Middle frontal gyrus (tissue), 1 donor: ENCODE measurements at regions not wholly inside any gene's neighbourhood (a gene's known extent, or its start where the extent isn't known, plus 50 kb on each side); places are given as distances from the start of the nearest gene placed in this dataset.

ENCODE experiments used
- DNase-seq: peaks from one replicate; pipeline ENCODE4 v3.0.0-alpha.2; 2015; ENCODE audit warnings: low spot score; ENCODE audit errors: extremely low spot score

DNA sequence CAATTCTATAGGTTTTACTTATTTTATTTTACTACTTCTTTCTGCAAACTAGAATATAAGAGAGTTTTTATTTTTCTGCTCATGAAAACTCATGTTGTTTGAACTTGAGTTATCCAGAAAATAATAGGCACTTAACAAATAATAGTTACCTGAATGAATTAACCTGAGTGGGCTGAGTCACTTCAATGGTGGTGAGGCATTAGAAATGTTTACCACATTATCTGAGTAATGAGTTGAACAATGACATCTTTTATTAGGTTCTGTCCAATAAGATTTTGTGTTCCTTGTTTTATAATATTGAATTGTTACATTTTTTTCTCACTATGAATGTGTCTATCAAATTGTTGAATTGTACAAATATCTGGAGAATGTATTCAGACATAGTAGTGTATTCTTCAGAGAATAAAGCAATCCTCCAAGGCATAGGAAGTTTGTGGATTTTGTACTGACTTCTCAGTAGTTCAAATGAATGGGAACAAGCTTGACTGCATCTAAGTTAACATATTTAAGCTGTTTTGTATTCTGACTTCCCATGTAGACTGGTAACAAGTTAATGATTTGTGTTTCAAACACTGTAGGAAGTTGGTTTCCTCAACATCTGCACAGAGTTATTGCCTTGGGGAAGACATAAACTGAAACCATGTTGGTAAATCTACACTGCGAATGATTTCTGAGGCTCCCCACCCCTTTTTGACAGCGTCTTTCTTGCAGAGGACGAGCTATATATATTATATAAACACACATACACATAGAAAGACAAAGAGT, 1808.9 kb upstream of the TENM3 start:
- no peak for DNase-seq

DNA sequence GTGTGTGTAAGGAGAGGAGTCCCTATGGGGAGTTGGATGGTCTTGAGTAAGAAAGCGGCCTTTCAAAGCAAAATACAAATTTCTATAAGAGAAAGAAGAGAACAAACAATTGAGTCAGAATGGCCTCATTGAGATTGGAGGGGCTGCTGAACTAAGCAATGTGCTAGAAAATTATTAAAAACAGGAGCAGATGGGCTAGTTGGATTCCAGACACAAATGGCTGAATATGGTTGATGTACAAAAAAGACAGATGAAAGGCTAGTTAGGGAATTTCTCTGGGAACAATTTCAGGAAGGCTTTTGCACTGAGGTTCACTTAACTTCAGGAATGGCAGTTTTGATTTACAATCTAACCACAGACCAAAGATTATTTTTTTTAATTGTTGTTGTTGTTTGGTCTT, 1806.8 kb upstream of the TENM3 start:
- no peak for DNase-seq

DNA sequence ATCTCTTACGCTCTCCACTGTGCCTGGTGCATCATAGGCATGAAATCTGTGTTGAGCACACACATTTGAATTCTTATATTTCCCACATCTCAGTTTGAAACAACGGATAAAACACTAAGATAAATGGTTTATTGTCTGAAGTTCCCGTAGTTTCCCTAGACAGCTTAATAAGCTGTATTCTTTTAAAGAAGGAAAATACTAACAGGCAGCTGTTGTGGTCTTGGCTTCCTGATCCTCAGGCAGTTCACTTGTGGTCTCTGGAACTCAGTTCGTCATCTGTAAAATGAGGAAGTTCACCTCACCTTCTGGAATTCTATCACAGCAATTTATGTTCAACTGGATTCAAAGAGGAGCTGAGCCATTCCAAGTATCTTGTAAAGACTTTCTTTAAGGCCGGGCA, 1805.6 kb upstream of the TENM3 start:
- DNase-seq: no peak

DNA sequence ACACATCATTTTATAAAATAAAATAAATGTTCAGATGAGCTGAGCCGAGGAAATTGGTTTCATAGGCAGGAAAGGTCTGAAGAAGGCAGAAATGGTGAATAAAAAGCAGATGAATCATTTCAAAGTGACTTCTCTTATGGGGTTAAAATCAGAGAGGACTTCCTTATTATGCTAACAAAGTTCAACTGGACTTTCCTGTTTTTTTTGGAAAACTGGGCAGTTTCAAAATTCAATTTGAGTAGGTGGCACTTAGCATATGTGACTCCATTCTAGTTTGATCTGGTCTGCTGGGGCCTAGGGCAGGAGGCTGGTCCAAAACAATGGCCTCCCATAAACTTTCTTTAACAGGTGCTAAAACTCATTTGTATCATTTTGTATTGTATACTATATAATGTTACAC, 1794.9 kb upstream of the TENM3 start:
- DNase-seq: no peak

DNA sequence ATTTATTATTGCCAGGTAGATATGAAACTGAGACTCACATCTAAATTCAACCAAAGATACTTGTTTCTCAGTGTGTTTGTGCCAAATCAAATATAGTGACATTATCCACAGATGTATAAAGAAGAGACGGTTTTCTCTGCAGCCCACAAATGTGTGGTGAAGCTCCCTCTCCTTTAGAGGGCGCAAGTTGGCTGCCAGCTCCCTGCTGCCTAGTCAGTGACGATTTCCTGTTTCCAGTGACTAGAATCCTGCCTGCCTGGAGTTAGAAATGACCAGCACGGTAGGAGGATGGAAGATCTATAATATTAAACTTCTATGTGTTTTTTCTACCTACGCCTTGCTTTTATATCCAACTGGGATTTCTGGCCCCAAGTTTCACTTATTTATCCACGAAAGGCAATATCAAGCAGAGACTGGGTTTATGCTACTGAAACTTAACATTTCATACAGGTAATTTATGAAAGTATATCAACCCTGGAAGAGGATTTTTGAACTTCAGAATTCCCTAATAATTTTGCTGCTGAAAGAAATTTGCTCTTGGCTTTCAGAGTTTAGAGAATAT, 1793.7 kb upstream of the TENM3 start:
- no peak for DNase-seq

DNA sequence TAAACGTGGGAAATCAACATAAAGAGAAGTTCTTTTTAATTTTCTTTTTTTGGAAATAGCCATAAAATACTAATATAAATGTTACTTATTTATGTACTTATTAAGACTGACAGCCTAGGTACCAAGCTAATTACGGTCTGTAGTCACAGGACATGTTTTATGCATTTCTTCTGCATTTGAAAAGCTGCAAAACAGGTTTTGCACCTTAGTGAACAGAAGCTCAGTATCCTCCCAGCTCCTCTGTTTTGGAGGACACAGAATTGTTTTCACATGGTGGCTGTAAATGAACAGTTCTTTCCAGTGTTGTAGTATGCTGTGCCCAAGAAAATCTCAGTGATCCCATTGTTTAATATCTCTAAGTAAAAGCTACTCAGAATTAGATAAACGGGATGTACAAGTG, 1788.0 kb upstream of the TENM3 start:
- no peak for DNase-seq

DNA sequence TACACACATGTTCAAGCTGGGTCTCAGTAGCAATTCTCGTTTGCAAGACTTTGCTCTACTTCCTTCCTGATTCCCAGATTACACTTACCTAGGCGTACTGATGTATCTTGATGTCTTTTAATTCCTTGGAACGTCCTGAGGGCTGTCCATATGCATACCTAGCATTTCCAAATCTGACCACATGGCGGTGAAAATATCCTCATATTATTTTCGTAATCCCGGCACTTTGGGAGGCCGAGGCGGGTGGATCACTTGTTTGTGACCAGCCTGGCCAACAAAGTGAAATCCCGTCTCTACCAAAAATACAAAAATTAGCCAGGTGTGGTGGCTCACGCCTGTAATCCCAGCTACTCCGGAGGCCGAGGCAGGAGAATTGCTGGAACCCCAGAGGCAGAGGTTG, 1786.3 kb upstream of the TENM3 start:
- DNase-seq: no peak

DNA sequence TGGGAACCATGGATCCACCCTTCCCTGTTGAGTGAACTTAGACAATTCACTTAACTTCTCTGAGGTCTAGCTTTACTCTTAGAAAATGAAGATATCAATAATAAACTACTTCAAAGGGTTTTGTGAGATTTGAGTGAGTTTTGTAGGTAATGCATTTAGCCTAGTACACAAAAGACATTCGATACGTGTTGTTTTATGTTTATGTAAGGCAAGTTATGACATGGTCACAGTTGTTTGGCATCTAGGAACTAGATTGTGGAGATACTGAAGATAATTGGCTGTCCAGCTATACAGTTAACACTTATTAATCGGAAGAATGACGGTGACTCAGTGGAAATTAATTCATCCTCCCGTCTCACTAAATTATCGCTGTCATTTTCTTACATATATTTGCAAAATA, 1781.1 kb upstream of the TENM3 start:
- DNase-seq: no peak

DNA sequence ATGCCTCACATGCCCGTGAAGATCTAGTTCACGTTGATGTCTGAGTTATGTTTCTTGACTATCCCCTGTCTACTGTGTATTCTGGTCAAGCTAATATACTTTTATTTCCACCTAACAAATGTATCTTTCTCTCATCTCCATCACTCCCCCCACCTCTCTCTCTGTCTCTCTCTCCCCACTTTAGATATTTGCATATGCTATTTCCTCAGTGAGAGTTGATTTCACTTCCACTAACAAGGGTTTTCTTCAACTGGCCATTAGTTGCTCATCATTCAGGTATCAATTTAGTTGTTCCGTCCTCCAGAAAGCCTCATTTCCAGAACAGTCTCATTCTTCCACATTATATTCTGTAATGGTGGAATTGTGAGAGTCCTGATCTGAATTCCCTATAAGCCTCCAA, 1777.8 kb upstream of the TENM3 start:
- DNase-seq: no peak

DNA sequence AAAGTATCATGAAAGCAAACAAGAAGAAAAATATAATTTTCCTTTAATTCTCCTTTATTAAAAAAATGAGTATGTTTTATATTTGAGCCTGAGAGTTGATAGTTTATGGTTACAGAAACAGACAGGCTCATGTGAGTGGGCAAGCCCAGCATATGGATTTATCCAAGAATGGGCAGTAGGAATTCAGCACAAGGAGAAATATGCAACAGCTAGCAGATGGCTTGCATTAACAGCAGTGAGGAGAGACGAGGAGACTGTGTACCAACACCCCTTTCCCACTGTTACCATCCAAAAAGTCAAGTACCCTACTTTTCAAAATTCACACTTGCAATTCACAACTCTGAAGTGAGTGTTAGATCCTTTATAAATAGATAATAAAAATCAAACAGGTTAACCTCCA, 1760.2 kb upstream of the TENM3 start:
- DNase-seq: no peak

DNA sequence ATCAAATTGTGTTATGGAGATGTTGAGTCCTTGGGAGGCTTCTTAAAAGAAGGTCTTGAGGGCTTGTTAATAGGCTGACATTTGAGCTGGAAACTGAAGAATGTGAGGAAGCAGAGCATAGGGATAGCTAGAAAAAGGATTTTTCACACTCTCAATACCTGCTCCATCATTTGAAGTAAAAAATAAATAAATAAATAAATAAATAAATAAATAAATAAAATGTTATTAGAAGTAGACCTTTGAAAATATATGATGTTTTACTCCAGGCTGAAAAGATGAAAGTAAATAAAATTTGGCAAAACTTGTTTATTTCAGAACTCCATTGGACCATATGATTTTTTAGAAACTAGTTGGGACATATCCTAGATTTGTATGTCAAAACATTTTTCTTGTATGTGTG, 1757.8 kb upstream of the TENM3 start:
- no peak for DNase-seq

DNA sequence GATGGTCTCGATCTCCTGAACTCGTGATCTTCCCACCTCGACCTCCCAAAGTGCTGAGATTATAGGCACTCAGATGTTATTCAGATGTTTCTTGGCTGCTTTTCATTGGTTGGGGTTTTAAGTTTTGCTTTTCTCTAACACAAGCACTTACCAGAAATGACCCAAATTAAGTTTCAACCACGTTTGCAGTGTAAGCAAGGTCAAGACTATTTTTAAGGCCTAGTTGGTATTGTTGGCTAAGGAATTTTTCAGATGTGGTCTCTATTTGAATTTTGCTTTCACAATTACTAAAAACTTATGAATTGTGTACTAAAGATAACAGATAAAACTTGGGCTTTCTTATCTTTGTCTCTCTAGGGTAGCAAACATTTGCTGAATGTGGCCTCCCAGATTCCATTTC, 1756.9 kb upstream of the TENM3 start:
- no peak for DNase-seq

DNA sequence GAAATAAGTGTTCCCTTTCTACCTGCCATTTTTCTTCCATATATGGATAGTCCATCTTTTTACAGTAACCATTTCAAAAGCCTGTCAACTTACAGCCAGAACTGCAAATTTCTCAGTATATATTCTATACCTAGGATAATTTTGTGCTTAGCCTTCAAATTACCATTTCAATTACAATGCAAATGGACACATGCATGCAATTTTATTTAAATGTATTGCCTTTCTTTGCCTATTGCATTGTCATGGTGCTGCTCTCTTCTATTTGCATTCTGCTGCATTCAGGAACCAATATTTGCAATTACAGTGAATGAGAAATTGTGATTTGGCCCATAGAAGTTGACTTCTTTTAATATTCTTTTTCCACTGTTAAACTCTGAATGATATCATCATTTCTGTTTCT, 1753.4 kb upstream of the TENM3 start:
- no peak for DNase-seq

DNA sequence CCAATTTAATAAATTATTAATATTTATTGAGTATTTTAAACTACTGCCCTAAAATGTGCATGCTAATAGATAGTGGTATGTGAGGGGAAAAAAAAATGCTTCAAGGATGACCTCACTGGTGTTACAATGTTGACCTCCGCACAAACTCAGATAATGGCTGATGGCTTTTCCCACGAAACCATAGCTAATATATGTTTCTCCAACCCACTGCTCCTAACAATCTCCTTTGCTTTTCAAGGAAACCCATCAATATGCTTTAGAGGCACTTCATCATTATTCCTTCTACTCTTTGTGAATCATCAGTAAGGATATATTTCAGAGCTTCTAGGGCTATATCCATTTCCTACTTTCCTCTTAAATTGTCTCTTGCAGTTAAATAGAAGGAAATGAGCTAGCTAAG, 1752.0 kb upstream of the TENM3 start:
- no peak for DNase-seq

DNA sequence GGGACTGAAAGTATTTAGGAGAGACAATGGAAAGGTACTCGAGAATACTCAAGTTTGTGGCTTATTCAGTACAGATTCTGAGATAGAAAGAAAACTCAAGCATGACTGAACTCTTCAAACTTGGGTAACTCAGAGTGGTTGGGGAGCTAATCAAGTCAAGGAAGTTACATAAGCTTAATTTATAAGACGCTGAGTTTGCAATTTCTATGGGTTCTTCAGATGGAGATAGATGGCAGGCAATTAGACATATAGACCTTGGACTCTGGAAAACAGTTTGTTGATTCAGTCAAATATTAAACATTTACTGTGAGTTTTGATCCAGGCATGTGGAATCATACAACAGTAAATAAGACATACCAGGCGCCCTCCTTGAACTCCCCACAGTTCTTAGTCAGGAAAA, 1749.9 kb upstream of the TENM3 start:
- DNase-seq: no peak

DNA sequence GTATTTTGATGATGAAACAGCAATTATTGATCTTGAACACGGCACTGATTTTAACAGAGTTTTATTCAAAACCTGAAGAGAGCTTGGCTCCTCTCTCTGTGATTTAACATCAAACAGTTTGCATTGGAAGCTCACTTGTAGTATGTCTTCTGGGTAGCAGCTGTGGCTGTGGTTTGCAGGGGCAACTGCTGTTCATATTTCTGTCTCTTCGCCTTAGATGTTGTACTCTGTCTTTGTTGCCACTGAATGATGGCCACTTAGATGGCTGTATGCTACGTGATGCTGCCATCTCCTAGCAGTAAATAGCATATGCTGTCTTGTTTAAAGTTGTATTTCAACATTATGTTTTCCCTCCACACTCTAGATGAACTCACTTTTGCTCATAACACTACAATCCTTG, 1743.0 kb upstream of the TENM3 start:
- no peak for DNase-seq

DNA sequence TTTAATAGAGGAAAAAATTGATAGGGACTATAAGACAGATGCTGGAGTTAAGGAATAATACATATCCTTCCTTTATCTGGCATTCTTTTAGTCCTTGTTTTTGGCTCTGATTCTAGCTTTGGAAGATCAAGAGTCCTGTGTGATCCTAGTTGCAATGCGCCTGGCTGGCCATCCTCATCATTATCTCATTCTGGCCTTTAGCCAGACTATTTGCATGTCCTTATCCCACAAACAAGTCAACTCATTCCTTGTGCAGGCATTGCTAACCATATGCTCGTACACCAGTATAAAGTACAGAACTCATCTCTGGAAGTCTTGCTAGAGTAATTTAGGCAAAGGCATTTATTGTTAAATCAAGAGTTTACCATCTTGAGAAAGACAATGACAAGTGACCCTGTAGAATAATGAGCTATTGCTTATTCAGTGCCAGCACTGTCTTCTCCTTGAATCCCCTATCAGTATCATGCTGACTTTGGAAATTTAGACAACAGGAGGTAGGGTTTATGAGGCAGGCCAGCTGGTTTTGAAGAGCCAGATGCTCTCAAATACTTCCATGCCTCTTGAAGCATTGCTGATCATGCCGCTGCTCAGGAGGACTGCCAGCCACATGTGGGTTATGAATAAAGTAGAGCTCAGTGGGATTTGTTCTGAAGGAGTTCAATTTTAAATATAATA, 1730.3 kb upstream of the TENM3 start:
- no peak for DNase-seq

DNA sequence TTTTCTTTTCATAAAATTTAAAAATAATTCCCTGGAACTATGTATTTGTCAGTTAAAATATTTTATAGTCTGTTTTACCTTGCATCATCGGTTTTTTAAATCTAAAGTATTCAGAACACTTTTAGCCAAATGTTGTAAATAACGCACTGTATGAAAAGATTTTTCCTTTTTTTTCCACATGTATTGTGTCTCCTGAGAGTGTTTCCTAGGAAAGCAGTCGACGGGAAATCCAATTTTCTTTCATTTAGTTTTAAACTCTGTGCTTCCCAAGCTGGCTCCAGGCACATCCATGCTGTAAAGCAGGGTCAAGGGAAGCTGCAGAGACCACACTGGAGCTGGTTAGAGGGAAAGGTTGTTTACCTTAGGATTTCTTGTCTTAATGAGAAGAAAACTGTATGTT, 1724.3 kb upstream of the TENM3 start:
- no peak for DNase-seq

DNA sequence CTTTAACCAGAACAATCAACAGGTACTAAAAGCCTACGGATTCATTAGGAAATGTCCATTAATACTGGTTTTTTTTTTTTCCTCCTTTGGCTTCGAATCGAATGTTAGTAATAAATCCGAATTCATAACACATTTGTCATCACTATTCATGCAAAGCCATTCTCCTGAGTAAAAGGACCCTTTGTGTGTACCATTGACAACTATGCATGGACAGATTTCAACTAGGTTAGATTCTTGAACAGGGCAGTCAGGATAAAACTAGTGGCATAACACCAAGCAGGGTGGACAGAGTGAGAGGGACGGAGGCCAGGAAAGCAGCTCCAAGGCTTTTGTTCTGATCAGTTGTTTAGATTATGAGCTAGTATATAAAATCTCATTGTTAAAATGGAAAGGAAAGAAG, 1722.0 kb upstream of the TENM3 start:
- no peak for DNase-seq

DNA sequence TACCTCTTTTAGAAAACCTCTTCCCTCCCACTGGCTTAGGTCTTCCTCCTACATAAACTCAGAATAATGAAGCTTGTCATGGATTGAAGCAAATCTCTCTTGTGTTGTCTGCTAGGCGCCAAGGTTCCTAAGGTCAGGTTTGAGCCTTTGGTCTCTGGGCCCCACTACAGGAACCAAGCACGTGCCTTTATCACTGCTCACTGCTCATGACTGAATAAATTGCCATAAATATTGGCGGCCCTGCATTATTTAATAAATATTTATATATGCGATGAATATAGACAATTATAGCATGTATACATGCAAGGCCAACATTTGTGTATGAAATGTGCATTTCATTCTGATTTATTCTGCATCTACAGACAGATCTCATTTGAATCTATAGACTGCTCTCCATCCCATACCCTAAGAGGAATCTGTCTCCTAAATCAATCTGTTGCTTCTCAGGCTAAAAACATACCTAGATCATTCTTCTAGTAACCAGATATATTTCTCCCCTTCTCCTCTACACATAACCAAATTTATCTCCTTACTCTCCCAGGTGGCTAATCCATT, 1717.6 kb upstream of the TENM3 start:
- DNase-seq: no peak

DNA sequence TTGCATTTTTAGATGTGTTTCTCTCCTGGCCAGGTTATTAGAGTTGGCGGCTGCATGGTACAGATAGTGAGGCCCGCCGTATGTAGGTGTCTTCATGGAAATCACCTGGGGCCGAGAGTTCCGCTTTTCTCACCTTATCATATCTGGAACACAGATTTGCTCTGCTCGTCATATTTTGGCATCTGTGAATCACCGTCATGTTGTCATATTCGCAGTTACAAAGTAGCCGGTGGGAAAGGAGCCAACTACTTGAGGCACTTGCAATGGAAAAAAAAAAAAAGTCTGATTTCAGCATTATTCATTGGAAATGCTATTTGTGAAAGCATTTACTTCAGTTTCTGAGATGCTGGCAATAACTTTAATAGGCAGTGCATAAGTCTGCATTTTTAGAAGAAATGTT, 1715.2 kb upstream of the TENM3 start:
- no peak for DNase-seq

DNA sequence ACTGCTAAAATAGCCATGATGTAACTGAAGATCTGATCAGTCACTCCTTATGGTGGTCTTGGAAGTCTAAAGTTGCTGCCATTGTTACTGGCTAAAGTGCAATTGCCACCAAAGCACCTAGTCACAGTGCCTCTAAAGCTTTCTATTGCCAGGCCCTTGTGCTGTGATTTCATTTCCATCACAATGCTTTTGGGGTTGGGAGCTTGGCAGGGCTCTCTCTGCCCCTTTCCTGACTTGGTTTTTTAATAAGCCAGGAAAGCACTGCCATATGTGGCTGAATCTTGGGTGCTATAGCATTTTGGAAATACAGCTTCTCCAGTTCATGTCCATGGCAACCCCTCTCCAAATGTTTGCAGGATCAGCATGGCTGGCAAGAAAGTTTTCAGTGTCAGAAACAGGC, 1712.4 kb upstream of the TENM3 start:
- DNase-seq: no peak

DNA sequence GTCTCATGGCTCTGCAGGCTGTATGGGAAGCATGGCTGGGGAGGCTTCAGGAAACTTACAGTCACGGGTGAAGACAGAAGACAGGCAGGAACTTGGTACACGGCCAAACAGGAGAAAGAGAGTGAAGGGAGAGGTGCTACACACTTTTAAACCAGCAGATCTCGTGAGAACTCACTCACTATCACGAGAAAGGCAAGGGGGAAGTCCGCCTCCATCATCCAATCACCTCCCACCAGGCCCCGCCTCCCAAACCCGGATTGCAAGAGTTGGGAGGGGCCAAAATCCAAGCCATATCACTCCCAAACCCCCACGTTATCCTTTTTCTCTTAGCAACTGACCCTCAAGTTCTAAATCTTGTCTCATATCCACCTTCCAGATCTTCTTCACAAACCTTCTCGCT, 1710.5 kb upstream of the TENM3 start:
- no peak for DNase-seq
